B cell (primary cell): ENCODE measurements at regions not wholly inside any gene's neighbourhood (a gene's known extent, or its start where the extent isn't known, plus 50 kb on each side); places are given as distances from the start of the nearest gene placed in this dataset. TPM values are rescaled to one million over a fixed set of nuclear protein-coding genes. Genes with fewer than 3 reads are reported as not detected.

Experiments used
- ATAC-seq: fragments of 200-7000 bp; cut with Tn5 transposase; one replicate; pipeline ENCODE4 v1.10.0; 2021; ENCODE audit warnings: low read depth, mild to moderate bottlenecking, moderate number of reproducible peaks, moderate library complexity
- CTCF ChIA-PET: fragments of 350-600 bp; sonication (Branson Sonifier 250); formaldehyde crosslinking; loops from one replicate; lab custom pipeline; 2021; ENCODE audit warnings: antibody characterized with exemption, inconsistent platforms; lab: Charles Lee
- POLR2A ChIA-PET: fragments of 350-600 bp; sonication (Branson Sonifier 250); formaldehyde crosslinking; loops from one replicate; lab custom pipeline; 2021; ENCODE audit warnings: antibody characterized with exemption; lab: Charles Lee
- DNase-seq: peaks from one replicate; pipeline ENCODE4 v3.0.0; 2013
- H2AFZ ChIP-seq: 2 replicates; pipeline ENCODE4 v1.6.1; 2012; ENCODE audit warnings: mild to moderate bottlenecking, low read depth, low read length; ENCODE audit not compliant: insufficient read depth, poor library complexity, severe bottlenecking
- H3K27ac ChIP-seq, 2 donors: 1 replicate in 1 of 2; 2 replicates in 1 of 2; pipeline ENCODE4 v1.5.1; 2012 to 2013; ENCODE audit warnings: low read length in 2 of 2, mild to moderate bottlenecking in 2 of 2, moderate library complexity in 1 of 2
- H3K27me3 ChIP-seq, 4 experiments: fragments of 200-600 bp in 1 of 4; sonication (generic) in 1 of 4; replicated peaks in 1 of 4; 1 replicate in 2 of 4; 2 replicates in 2 of 4; pipeline versions ENCODE4 v1.6.1 to v1.7.0; 2013 to 2016; ENCODE audit warnings: low read length in 3 of 4, mild to moderate bottlenecking in 2 of 4, mixed read lengths in 1 of 4, moderate library complexity in 1 of 4; ENCODE audit not compliant: insufficient read depth in 4 of 4, control insufficient read depth in 3 of 4; ENCODE audit errors: control extremely low read depth in 1 of 4
- H3K36me3 ChIP-seq, 2 experiments: replicated peaks in 1 of 2; 1 replicate in 1 of 2; 2 replicates in 1 of 2; pipeline versions ENCODE4 v1.6.1 to v1.7.1; 2013; ENCODE audit warnings: low read length in 1 of 2; ENCODE audit not compliant: insufficient read depth in 2 of 2, control insufficient read depth in 1 of 2; ENCODE audit errors: control extremely low read depth in 1 of 2, extremely low read depth in 1 of 2
- H3K4me1 ChIP-seq, 2 donors: fragments of 200-600 bp in 1 of 2; sonication (generic) in 1 of 2; 1 replicate in 1 of 2; 2 replicates in 1 of 2; pipeline versions ENCODE4 v1.5.1 to v1.6.1; 2013 to 2017; ENCODE audit warnings: low read length in 2 of 2; ENCODE audit not compliant: control insufficient read depth in 2 of 2, insufficient read depth in 2 of 2
- H3K4me2 ChIP-seq: replicated peaks from 2 replicates; pipeline ENCODE3; 2012; ENCODE audit warnings: mild to moderate bottlenecking, low read depth, low read length; ENCODE audit not compliant: poor library complexity, severe bottlenecking
- H3K4me3 ChIP-seq, 5 experiments: fragments of 200-600 bp in 1 of 5; sonication (generic) in 1 of 5; 1 replicate in 3 of 5; 2 replicates in 2 of 5; pipeline versions ENCODE4 v1.5.1 to v1.7.0; 2011 to 2016; ENCODE audit warnings: low read length in 4 of 5, mild to moderate bottlenecking in 4 of 5, low read depth in 2 of 5, control low read depth in 1 of 5, moderate library complexity in 1 of 5; ENCODE audit not compliant: insufficient read depth in 1 of 5; ENCODE audit errors: control extremely low read depth in 1 of 5, extremely low read depth in 1 of 5
- H3K79me2 ChIP-seq: fragments of 200-600 bp; sonication (generic); one replicate; pipeline ENCODE4 v1.6.0; 2016; ENCODE audit warnings: low read length; ENCODE audit not compliant: control insufficient read depth, insufficient read depth
- H3K9ac ChIP-seq: fragments of 200-600 bp; sonication (generic); 2 replicates; pipeline ENCODE4 v1.6.1; 2017; ENCODE audit warnings: mild to moderate bottlenecking, low read length, moderate library complexity
- H3K9me3 ChIP-seq, 3 donors: one replicate each; pipeline versions ENCODE4 v1.6.1 to v1.7.1; 2013; ENCODE audit warnings: low read length in 2 of 3; ENCODE audit not compliant: control insufficient read depth in 2 of 3, insufficient read depth in 1 of 3; ENCODE audit errors: control extremely low read depth in 1 of 3
- H4K20me1 ChIP-seq: 2 replicates; pipeline ENCODE4 v1.6.0; 2012; ENCODE audit warnings: mild to moderate bottlenecking, low read length; ENCODE audit not compliant: insufficient read depth, control insufficient read depth, poor library complexity, severe bottlenecking
- H3K27ac Mint-ChIP-seq: one replicate; pipeline ENCODE4 v1.8.0; 2021; ENCODE audit warnings: mixed read lengths
- H3K27me3 Mint-ChIP-seq: one replicate; pipeline ENCODE4 v1.8.0; 2021; ENCODE audit warnings: mixed read lengths
- H3K4me1 Mint-ChIP-seq: one replicate; pipeline ENCODE4 v1.8.0; 2021; ENCODE audit warnings: mixed read lengths
- H3K4me3 Mint-ChIP-seq: one replicate; pipeline ENCODE4 v1.8.0; 2021; ENCODE audit warnings: mixed read lengths
- H3K9me3 Mint-ChIP-seq: one replicate; pipeline ENCODE4 v1.8.0; 2022; ENCODE audit warnings: mixed read lengths; ENCODE audit not compliant: insufficient read depth
- EZH2 ChIP-seq: IDR thresholded peaks from 2 replicates; pipeline ENCODE4 v1.6.1; 2012; ENCODE audit warnings: borderline replicate concordance, low read depth, mild to moderate bottlenecking, moderate library complexity, low read length; ENCODE audit not compliant: insufficient read depth, poor library complexity, severe bottlenecking
- WGBS: methylation state at CpG from one replicate; pipeline ENCODE4 v1.1.5; 2013; ENCODE audit warnings: missing lambda C conversion rate; ENCODE audit not compliant: insufficient coverage; 5-methylcytosine and 5-hydroxymethylcytosine counted together
- intact Hi-C: fragments of 100-400 bp; cut with micrococcal nuclease; formaldehyde crosslinking; loops from one replicate; pipeline ENCODE4 v1.10.0; 2022
- small RNA-seq: library from RNA; depleted of rRNA; stranded (forward); fragments of <200 nt; gene quantifications from one replicate; pipeline ENCODE3, GENCODE V24; 2012; ENCODE audit warnings: low replicate concordance, low read depth; ENCODE audit not compliant: insufficient read length
- TF ChIP-seq, protein P1 (sequence below): fragments of 200-600 bp; IDR thresholded peaks from one replicate; pipeline ENCODE4 v1.8.0; 2022; ENCODE audit warnings: antibody characterized with exemption, mild to moderate bottlenecking

DNA sequence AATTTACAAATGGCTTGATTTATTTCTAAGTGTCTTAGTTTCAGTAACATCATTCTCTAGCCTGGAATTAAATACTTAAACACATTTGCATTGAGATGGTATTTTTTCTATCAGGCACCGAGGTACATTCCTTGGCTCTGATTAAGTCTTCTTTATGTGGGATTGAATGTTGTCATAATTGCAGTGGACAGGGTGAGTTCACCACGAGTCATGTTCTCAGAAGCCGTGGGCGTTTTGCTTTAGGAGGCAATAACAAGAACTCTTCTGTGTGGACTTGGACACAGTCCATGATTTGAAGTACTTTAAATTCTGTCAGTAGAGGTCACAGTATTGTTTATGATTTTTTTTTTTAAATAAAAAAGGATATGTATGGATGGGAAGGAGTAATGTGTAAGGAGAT lies 57.1 kb upstream of the EFHC2 start:
- Histone ChIP-seq H3K27me3 (no peaks in the 10 kb centered on the region), H3K36me3 (no peaks in the 10 kb centered on the region), H3K9ac (no peak overlapping the region), H3K4me1 (no peaks in the 10 kb centered on the region), H3K27ac (no peak overlapping the region), H3K4me2 (no peak overlapping the region), H3K4me3 (no peak overlapping the region), H2AFZ (no peak overlapping the region), H3K79me2 (no peaks in the 10 kb centered on the region), H3K9me3 (no peaks in the 10 kb centered on the region), H4K20me1 (no peaks in the 10 kb centered on the region)
- Mint-ChIP-seq H3K9me3 (no peaks in the 10 kb centered on the region), H3K27ac (no peak overlapping the region), H3K4me1 (no peaks in the 10 kb centered on the region), H3K27me3 (no peaks in the 10 kb centered on the region), H3K4me3 (no peak overlapping the region)
- CTCF ChIA-PET: no interaction called here
- intact Hi-C loops: no loop called here
- no CpG with 5 or more reads among the region's 4 CpGs for WGBS
- TF ChIP-seq, protein P1, sequence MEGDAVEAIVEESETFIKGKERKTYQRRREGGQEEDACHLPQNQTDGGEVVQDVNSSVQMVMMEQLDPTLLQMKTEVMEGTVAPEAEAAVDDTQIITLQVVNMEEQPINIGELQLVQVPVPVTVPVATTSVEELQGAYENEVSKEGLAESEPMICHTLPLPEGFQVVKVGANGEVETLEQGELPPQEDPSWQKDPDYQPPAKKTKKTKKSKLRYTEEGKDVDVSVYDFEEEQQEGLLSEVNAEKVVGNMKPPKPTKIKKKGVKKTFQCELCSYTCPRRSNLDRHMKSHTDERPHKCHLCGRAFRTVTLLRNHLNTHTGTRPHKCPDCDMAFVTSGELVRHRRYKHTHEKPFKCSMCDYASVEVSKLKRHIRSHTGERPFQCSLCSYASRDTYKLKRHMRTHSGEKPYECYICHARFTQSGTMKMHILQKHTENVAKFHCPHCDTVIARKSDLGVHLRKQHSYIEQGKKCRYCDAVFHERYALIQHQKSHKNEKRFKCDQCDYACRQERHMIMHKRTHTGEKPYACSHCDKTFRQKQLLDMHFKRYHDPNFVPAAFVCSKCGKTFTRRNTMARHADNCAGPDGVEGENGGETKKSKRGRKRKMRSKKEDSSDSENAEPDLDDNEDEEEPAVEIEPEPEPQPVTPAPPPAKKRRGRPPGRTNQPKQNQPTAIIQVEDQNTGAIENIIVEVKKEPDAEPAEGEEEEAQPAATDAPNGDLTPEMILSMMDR: no peak
- TF ChIP-seq EZH2: no peak
- POLR2A ChIA-PET: no interaction called here
- no peak for ATAC-seq
- no peak for DNase-seq

DNA sequence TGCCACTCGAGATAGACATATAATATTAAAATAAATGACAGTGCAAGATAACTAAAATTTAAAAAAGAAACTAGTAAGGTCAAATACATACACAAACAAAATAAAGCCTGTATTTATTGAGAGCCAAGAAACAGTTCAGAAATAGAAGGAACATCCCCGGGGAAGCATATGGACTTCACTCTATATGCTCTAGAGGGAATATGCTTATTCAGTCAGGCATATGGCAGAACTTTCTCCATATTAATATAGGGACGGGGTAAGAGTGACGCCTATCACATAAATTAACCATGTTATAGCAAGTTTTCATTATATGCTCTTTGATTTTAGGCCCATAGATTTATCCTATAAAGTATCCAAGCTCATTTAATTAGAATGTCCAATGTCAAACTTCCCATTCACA lies 56.7 kb upstream of the EFHC2 start:
- no peaks in the 10 kb centered on the region for H3K4me1 Mint-ChIP-seq
- no peak for DNase-seq
- no peak overlapping the region for H3K9ac ChIP-seq
- H3K27me3 ChIP-seq: no peaks in the 10 kb centered on the region
- no peaks in the 10 kb centered on the region for H3K27me3 Mint-ChIP-seq
- H2AFZ ChIP-seq: no peak overlapping the region
- H3K9me3 Mint-ChIP-seq: no peaks in the 10 kb centered on the region
- H3K4me3 ChIP-seq: no peak overlapping the region
- ATAC-seq: no peak
- H3K4me1 ChIP-seq: no peaks in the 10 kb centered on the region
- no CpG with 5 or more reads among the region's 4 CpGs for WGBS
- no peak overlapping the region for H3K27ac Mint-ChIP-seq
- CTCF ChIA-PET: no interaction called here
- H3K9me3 ChIP-seq: no peaks in the 10 kb centered on the region
- no peaks in the 10 kb centered on the region for H3K36me3 ChIP-seq
- no peak overlapping the region for H3K4me3 Mint-ChIP-seq
- H3K79me2 ChIP-seq: no peaks in the 10 kb centered on the region
- no peak overlapping the region for H3K27ac ChIP-seq
- no peak overlapping the region for H3K4me2 ChIP-seq
- intact Hi-C loops: no loop called here
- TF ChIP-seq, protein P1: no peak
- TF ChIP-seq EZH2: no peak
- POLR2A ChIA-PET: no interaction called here
- no peaks in the 10 kb centered on the region for H4K20me1 ChIP-seq

Small RNAs in the stretch of these regions (small RNA-seq; reads per million reads assigned to genes)
- not detected for gene RF00019
